Type B pancreatic cell (in vitro differentiated cells): ENCODE measurements at regions not wholly inside any gene's neighbourhood (a gene's known extent, or its start where the extent isn't known, plus 50 kb on each side); places are given as distances from the start of the nearest gene placed in this dataset.

Experiments used
- DNase-seq: peaks from one replicate; pipeline ENCODE4 v3.0.0; 2021; ENCODE audit warnings: mixed read lengths; ENCODE audit not compliant: unreplicated experiment; ENCODE audit errors: extremely low spot score
- H3K27ac Mint-ChIP-seq: 2 replicates; pipeline ENCODE4 v1.8.0; 2021; ENCODE audit warnings: mild to moderate bottlenecking, mixed read lengths
- H3K27me3 Mint-ChIP-seq: 2 replicates; pipeline ENCODE4 v1.8.0; 2021; ENCODE audit warnings: mixed read lengths
- H3K36me3 Mint-ChIP-seq: 2 replicates; pipeline ENCODE4 v1.8.0; 2021; ENCODE audit warnings: mixed read lengths
- H3K4me1 Mint-ChIP-seq: one replicate; pipeline ENCODE4 v1.8.0; 2021; ENCODE audit warnings: mixed read lengths; ENCODE audit not compliant: unreplicated experiment
- H3K4me3 Mint-ChIP-seq: 2 replicates; pipeline ENCODE4 v1.8.0; 2021; ENCODE audit warnings: mild to moderate bottlenecking, mixed read lengths
- H3K9me3 Mint-ChIP-seq: 2 replicates; pipeline ENCODE4 v1.8.0; 2021; ENCODE audit warnings: mixed read lengths
- CTCF ChIP-seq: fragments of 200-600 bp; sonication (generic); conservative IDR thresholded peaks from 2 replicates; pipeline ENCODE4 v1.5.0; 2021; ENCODE audit warnings: antibody characterized with exemption, mild to moderate bottlenecking

DNA sequence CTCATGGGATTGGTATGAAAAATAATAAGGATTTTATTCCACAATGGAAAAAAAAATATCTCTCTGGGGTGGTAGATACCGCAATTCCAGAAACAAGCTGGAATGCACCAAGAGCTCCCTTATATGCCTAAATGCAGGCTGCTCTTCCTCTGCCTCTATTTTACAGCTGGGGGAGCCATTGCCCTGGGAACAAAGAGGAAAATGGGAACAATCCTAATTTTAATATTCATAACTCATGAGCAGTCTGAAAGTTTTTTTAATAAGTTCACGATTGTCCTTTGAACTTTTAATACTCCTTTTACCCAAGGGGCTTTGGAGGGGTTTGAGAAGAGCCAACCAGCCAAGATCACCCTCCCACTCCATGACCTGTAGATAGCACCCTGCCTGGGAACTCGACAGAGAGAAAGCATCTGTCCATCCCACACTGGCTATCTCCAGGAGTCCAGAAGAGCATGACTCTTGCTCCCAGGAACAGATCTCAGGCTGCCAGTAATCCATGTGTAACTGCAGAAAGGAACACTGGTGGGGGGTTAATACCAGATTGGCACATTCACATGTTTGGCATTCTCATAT lies 74.7 kb downstream of the CD83 start:
- Mint-ChIP-seq H3K4me3 (no peak overlapping the region), H3K9me3 (no peaks in the 10 kb centered on the region), H3K4me1 (peaks cover 20% of the 10 kb centered on the region), H3K27ac (no peak overlapping the region), H3K36me3 (no peaks in the 10 kb centered on the region), H3K27me3 (peaks cover 45% of the 10 kb centered on the region)
- TF ChIP-seq CTCF = no peak
- DNase-seq = no peak

GRCh38 chr6:14193524-14193923 lies 76.0 kb downstream of the CD83 start:
- peaks cover 20% of the 10 kb centered on the region for H3K4me1 Mint-ChIP-seq
- DNase-seq = no peak
- TF ChIP-seq CTCF = no peak
- H3K27me3 Mint-ChIP-seq = peaks cover 44% of the 10 kb centered on the region
- H3K9me3 Mint-ChIP-seq = no peaks in the 10 kb centered on the region
- no peak overlapping the region for H3K27ac Mint-ChIP-seq
- H3K36me3 Mint-ChIP-seq = no peaks in the 10 kb centered on the region
- no peak overlapping the region for H3K4me3 Mint-ChIP-seq

DNA sequence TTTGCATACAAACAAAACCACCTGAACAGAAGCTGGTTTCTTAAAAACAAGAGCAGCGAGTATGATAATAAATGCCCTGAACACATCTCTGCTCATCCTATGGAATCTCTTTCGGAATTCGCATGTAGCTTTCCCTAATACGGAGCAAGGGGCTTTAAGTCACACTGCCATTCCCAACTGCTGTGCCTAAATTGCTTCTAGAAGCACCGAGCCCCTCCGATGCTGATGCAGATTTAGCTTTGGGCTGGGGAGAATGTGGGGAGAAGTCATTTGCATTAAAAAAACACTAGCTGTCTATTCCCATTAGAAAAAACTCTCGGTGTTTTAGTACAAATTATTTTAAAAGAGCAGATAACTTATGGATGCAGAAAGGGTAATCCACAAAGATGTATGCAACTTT lies 76.9 kb downstream of the CD83 start:
- no peaks in the 10 kb centered on the region for H3K36me3 Mint-ChIP-seq
- no peak for DNase-seq
- no peak for TF ChIP-seq CTCF
- H3K4me3 Mint-ChIP-seq = no peak overlapping the region
- H3K4me1 Mint-ChIP-seq = peaks cover 20% of the 10 kb centered on the region
- H3K27ac Mint-ChIP-seq = no peak overlapping the region
- peaks cover 34% of the 10 kb centered on the region for H3K27me3 Mint-ChIP-seq
- H3K9me3 Mint-ChIP-seq = no peaks in the 10 kb centered on the region

- Mint-ChIP-seq H3K27me3 (peaks cover 31% of the 10 kb centered on the region), H3K36me3 (no peaks in the 10 kb centered on the region), H3K9me3 (peaks cover 3% of the 10 kb centered on the region), H3K4me3 (no peak overlapping the region), H3K4me1 (peaks cover 16% of the 10 kb centered on the region), H3K27ac (no peak overlapping the region)
- DNase-seq = no peak
- TF ChIP-seq CTCF = no peak
These were observed 77.4 kb downstream of the CD83 start for GRCh38 chr6:14194976-14195375.

GRCh38 chr6:14196026-14196425 lies 78.5 kb downstream of the CD83 start:
- Mint-ChIP-seq H3K36me3 (no peaks in the 10 kb centered on the region), H3K27me3 (peaks cover 31% of the 10 kb centered on the region), H3K9me3 (peaks cover 10% of the 10 kb centered on the region), H3K4me1 (peaks cover 8% of the 10 kb centered on the region), H3K27ac (no peak overlapping the region), H3K4me3 (no peak overlapping the region)
- no peak for DNase-seq
- TF ChIP-seq CTCF = no peak

DNA sequence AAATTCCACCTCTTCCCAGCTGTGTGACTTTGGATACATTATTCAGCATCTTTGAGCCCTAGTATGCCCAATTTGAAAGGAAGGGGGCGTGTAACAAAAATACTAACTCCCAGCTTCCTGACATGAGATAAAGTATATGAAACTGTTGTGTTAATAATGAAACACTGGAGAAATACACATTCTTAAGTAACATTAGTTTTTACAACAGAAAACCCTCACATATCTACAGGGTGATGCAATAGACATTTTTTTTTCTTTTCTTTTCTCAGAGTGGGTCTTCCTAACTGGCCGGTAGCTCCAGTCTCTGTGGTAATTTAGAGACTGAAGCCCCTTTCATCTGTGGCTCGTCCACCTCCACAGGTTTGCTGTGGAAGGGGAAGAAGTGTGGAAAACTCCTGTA lies 79.5 kb downstream of the CD83 start:
- DNase-seq = no peak
- no peak overlapping the region for H3K27ac Mint-ChIP-seq
- no peaks in the 10 kb centered on the region for H3K36me3 Mint-ChIP-seq
- H3K9me3 Mint-ChIP-seq = peaks cover 10% of the 10 kb centered on the region
- peaks cover 8% of the 10 kb centered on the region for H3K4me1 Mint-ChIP-seq
- no peak overlapping the region for H3K4me3 Mint-ChIP-seq
- TF ChIP-seq CTCF = no peak
- peaks cover 30% of the 10 kb centered on the region for H3K27me3 Mint-ChIP-seq
